ENCODE measurements at regions not wholly inside any gene's neighbourhood (a gene's known extent, or its start where the extent isn't known, plus 50 kb on each side); places are given as distances from the start of the nearest gene placed in this dataset.

GRCh38 chr5:2852446-2852845 is 101.0 kb upstream of the IRX2 start:
- ChIA-PET POLR2A (no interaction called here), CTCF (no interaction called here)
- Histone ChIP-seq H3K9me3 (ENCODE audit: control insufficient read depth, insufficient read depth, low read depth, low read length) (no peaks in the 10 kb centered on the region), H3K4me3 (ENCODE audit: low read depth in 2 of 2, low read length in 2 of 2) (no peak overlapping the region), H3K36me3 (ENCODE audit: control insufficient read depth, insufficient read depth, low read length) (no peaks in the 10 kb centered on the region), H3K4me1 (ENCODE audit: control insufficient read depth, insufficient read depth, low read length) (no peaks in the 10 kb centered on the region), H3K27ac (ENCODE audit: low read length) (no peak overlapping the region), H3K27me3 (ENCODE audit: control insufficient read depth, insufficient read depth, low read length) (no peaks in the 10 kb centered on the region)
- DNase-seq (ENCODE audit: low read depth, low spot score): no peak
- TF ChIP-seq REST (IDR thresholded peaks at IDR 0.05; ENCODE audit: insufficient read depth in 1 of 2, low read depth in 2 of 2, low read length in 1 of 2) (no peak), POLR2AphosphoS5 (IDR thresholded peaks at IDR 0.05; ENCODE audit: low read depth, low read length) (no peak), CTCF (IDR thresholded peaks at IDR 0.05) (no peak), TCF7L2 (IDR thresholded peaks at IDR 0.05; ENCODE audit: low read depth, low read length) (no peak), SIN3A (IDR thresholded peaks at IDR 0.05; ENCODE audit: borderline replicate concordance, insufficient read depth, low read depth, low read length) (no peak)
- in situ Hi-C loops (cut with HindIII; ENCODE audit: low pct_unique_long_range_greater_than_20kb, low sequenced_read_pairs): no loop called here
- no peak for ATAC-seq
- BruUV-seq (replicated peaks): no TSS peak
- intact Hi-C loops (cut with micrococcal nuclease; ENCODE audit: unreplicated experiment): no loop called here

- TF ChIP-seq REST (IDR thresholded peaks at IDR 0.05; ENCODE audit: insufficient read depth in 1 of 2, low read depth in 2 of 2, low read length in 1 of 2) (no peak), SIN3A (IDR thresholded peaks at IDR 0.05; ENCODE audit: borderline replicate concordance, insufficient read depth, low read depth, low read length) (no peak), TCF7L2 (IDR thresholded peaks at IDR 0.05; ENCODE audit: low read depth, low read length) (no peak), POLR2AphosphoS5 (IDR thresholded peaks at IDR 0.05; ENCODE audit: low read depth, low read length) (no peak), CTCF (IDR thresholded peaks at IDR 0.05) (no peak)
- intact Hi-C loops (cut with micrococcal nuclease; ENCODE audit: unreplicated experiment): no loop called here
- in situ Hi-C loops (cut with HindIII; ENCODE audit: low pct_unique_long_range_greater_than_20kb, low sequenced_read_pairs): no loop called here
- H3K4me1 ChIP-seq (ENCODE audit: control insufficient read depth, insufficient read depth, low read length): no peaks in the 10 kb centered on the region
- ChIA-PET POLR2A (no interaction called here), CTCF (no interaction called here)
- H3K27ac ChIP-seq (ENCODE audit: low read length): no peak overlapping the region
- DNase-seq (ENCODE audit: low read depth, low spot score) (no peak), ATAC-seq (no peak)
- H3K4me3 ChIP-seq (ENCODE audit: low read depth in 2 of 2, low read length in 2 of 2): no peak overlapping the region
- H3K27me3 ChIP-seq (ENCODE audit: control insufficient read depth, insufficient read depth, low read length): no peaks in the 10 kb centered on the region
- no peaks in the 10 kb centered on the region for H3K9me3 ChIP-seq (ENCODE audit: control insufficient read depth, insufficient read depth, low read depth, low read length)
- no peaks in the 10 kb centered on the region for H3K36me3 ChIP-seq (ENCODE audit: control insufficient read depth, insufficient read depth, low read length)
- no TSS peak for BruUV-seq (replicated peaks)
Observed at GRCh38 chr5:2851895-2852294, 100.4 kb upstream of the IRX2 start.

Data from Panc1 (cell line).